ENCODE measurements at regions not wholly inside any gene's neighbourhood (a gene's known extent, or its start where the extent isn't known, plus 50 kb on each side); places are given as distances from the start of the nearest gene placed in this dataset.

GRCh38 chr12:115176741-115177400, 492.9 kb upstream of the TBX3 start:
- Histone ChIP-seq H3K9me2 (ENCODE audit: insufficient read depth) (no peaks in the 10 kb centered on the region), H2AFZ (ENCODE audit: low read depth, low read length, poor library complexity, severe bottlenecking) (no peak overlapping the region), H3K9me3 (ENCODE audit: control insufficient read depth in 1 of 2, insufficient read depth in 1 of 2, low read depth in 1 of 2, low read length in 2 of 2) (no peaks in the 10 kb centered on the region), H3K9ac (ENCODE audit: low read length) (no peak overlapping the region), H3K27ac (ENCODE audit: low read depth, low read length) (no peak overlapping the region), H3K27me3 (ENCODE audit: insufficient read depth, low read length) (0 out of 2 replicates have a peak, but pooled peaks cover 3% of the 10 kb centered on the region), H3K4me2 (ENCODE audit: low read length) (no peak overlapping the region), H3K36me3 (ENCODE audit: control insufficient read depth in 1 of 2, insufficient read depth in 2 of 2, low read length in 2 of 2) (no peaks in the 10 kb centered on the region), H4K20me1 (ENCODE audit: insufficient read depth) (no peaks in the 10 kb centered on the region), H3K4me1 (ENCODE audit: control insufficient read depth in 1 of 2, insufficient read depth in 2 of 2, low read length in 2 of 2) (no peaks in the 10 kb centered on the region), H3K79me2 (ENCODE audit: insufficient read depth, low read length) (no peaks in the 10 kb centered on the region), H3K4me3 (replicated peaks in 1 of 2; ENCODE audit: low read depth in 1 of 2, low read length in 2 of 2) (no peak overlapping the region)
- TF ChIP-seq CTCF (IDR thresholded peaks at IDR 0.05 in 2 of 3, conservative IDR thresholded peaks at IDR 0.05 in 1 of 3; ENCODE audit: borderline replicate concordance in 1 of 3, insufficient read depth in 1 of 3, low read depth in 2 of 3, low read length in 2 of 3) (no peak), SIN3A (IDR thresholded peaks at IDR 0.05; ENCODE audit: low read depth) (no peak), JUND (IDR thresholded peaks at IDR 0.05) (no peak), SP1 (IDR thresholded peaks at IDR 0.05; ENCODE audit: low read depth) (no peak), MAX (IDR thresholded peaks at IDR 0.05) (no peak), ATF3 (IDR thresholded peaks at IDR 0.05) (no peak), EZH2 (IDR thresholded peaks at IDR 0.05) (no peak), SRF (IDR thresholded peaks at IDR 0.05; ENCODE audit: low read depth) (no peak), FOSL1 (IDR thresholded peaks at IDR 0.05; ENCODE audit: low read depth) (no peak), ZBTB33 (IDR thresholded peaks at IDR 0.05; ENCODE audit: extremely low read depth, insufficient replicate concordance, low read length) (no peak), ZFX (IDR thresholded peaks at IDR 0.05) (no peak), CBX3 (IDR thresholded peaks at IDR 0.05; ENCODE audit: low read depth) (no peak), EGR1 (IDR thresholded peaks at IDR 0.05; ENCODE audit: low read depth) (no peak), EZH2phosphoT487 (IDR thresholded peaks at IDR 0.05; ENCODE audit: borderline replicate concordance) (no peak)
- ChIA-PET POLR2A (no interaction called here), CTCF (no interaction called here), RAD21 (ENCODE audit: low non-redundant PET in 1 of 2, low total read pairs in 2 of 2, uncharacterized antibody in 2 of 2, unreplicated experiment in 2 of 2) (no interaction called here)
- BruUV-seq (replicated peaks) = no TSS peak
- no peak for DNase-seq (ENCODE audit: low read depth, low spot score)
- intact Hi-C loops (cut with micrococcal nuclease) = no loop called here
- ATAC-seq = no peak

Data from HCT116 (cell line).